Psoas muscle (tissue), 7 donors: ENCODE measurements at regions not wholly inside any gene's neighbourhood (a gene's known extent, or its start where the extent isn't known, plus 50 kb on each side); places are given as distances from the start of the nearest gene placed in this dataset.
A peak's percentile ranks its signal among the peaks of the same experiment; 100 is the strongest.

ENCODE experiments used
- ATAC-seq, 4 donors: fragments of 200-7000 bp; cut with Tn5 transposase; one replicate each; pipeline ENCODE4 v1.9.1; 2020; ENCODE audit warnings: moderate library complexity in 3 of 4, mild to moderate bottlenecking in 2 of 4
- DNase-seq, 2 donors: peaks; one replicate each; pipeline ENCODE4 v3.0.0-alpha.2; 2020
- H3K27ac ChIP-seq: fragments of 200-600 bp; one replicate; pipeline ENCODE4 v1.8.0; 2022
- H3K27me3 ChIP-seq, 3 donors: fragments of 200-600 bp in 1 of 3; one replicate each; pipeline versions ENCODE4 v1.6.1 to v1.8.0; 2013 to 2022; ENCODE audit warnings: low read length in 2 of 3, mild to moderate bottlenecking in 2 of 3, moderate library complexity in 1 of 3; ENCODE audit not compliant: insufficient read depth in 3 of 3
- H3K36me3 ChIP-seq, 2 donors: fragments of 200-600 bp in 1 of 2; one replicate each; pipeline versions ENCODE4 v1.6.1 to v1.8.0; 2013 to 2022; ENCODE audit warnings: low read depth in 1 of 2, mild to moderate bottlenecking in 1 of 2, moderate library complexity in 1 of 2; ENCODE audit not compliant: insufficient read depth in 1 of 2
- H3K4me1 ChIP-seq: fragments of 200-600 bp; one replicate; pipeline ENCODE4 v1.8.0; 2022
- H3K4me3 ChIP-seq: fragments of 200-600 bp; one replicate; pipeline ENCODE4 v1.8.0; 2022; ENCODE audit warnings: mild to moderate bottlenecking
- H3K9me3 ChIP-seq: fragments of 200-600 bp; one replicate; pipeline ENCODE4 v1.8.0; 2022
- WGBS, 3 donors: extraction: QIAGEN DNeasy Blood & Tissue Kit; methylation state at CpG; one replicate each; pipeline versions ENCODE4 v1.1.6 to v1.1.7; 2013; 5-methylcytosine and 5-hydroxymethylcytosine counted together
- intact Hi-C, 2 donors: fragments of 100-400 bp; cut with DNase I; formaldehyde crosslinking; loops; one replicate each; pipeline versions ENCODE4 v1.11.0 to v1.14.2; 2022
- TF ChIP-seq, protein P1 (sequence below): fragments of 200-600 bp; IDR thresholded peaks from one replicate; pipeline ENCODE4 v1.8.0; 2022; ENCODE audit warnings: antibody characterized with exemption
- donor health status: healthy with polysubstance abuse.
- donor health status: DM: no; HTN: no; CAD: no; lungs with moderate emphysema.
- donor health status: Bipolar disorder and iron deficiency.
- donor health status: healthy.
- donor health status: DM: yes; HTN: yes; CAD: no.
- donor health status: DM: no; HTN: no; CAD: no.
- donor health status: DM: yes; HTN: yes; CAD: no.

DNA sequence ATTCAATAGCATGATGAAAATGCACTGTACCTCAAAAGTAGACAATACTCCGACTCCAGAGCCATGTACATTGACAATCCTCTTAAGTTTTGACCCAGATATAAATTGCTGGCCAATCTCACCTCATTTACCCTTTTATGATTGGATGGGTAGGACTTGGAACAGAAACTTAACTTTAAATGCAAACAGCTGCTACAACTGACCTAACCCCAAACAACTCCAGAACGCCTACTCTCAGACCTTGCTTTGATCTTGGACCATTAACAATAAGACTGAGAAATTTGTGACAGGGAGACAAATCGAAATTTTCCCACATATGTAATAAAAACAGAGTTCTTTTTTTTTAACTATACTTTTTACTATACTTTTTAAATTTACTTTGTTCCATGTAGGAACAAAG, 200.5 kb upstream of the MCHR2 start:
- Histone ChIP-seq H3K4me1 (no peaks in the 10 kb centered on the region), H3K9me3 (no peaks in the 10 kb centered on the region), H3K4me3 (no peak overlapping the region), H3K27me3 (peaks cover 0 to 1% (median 0%) of the 10 kb centered on the region in 3 donors), H3K36me3 (no peaks in the 10 kb centered on the region), H3K27ac (no peak overlapping the region)
- intact Hi-C loops = no loop called here
- ATAC-seq (no peak), DNase-seq (no peak)
- TF ChIP-seq, protein P1, sequence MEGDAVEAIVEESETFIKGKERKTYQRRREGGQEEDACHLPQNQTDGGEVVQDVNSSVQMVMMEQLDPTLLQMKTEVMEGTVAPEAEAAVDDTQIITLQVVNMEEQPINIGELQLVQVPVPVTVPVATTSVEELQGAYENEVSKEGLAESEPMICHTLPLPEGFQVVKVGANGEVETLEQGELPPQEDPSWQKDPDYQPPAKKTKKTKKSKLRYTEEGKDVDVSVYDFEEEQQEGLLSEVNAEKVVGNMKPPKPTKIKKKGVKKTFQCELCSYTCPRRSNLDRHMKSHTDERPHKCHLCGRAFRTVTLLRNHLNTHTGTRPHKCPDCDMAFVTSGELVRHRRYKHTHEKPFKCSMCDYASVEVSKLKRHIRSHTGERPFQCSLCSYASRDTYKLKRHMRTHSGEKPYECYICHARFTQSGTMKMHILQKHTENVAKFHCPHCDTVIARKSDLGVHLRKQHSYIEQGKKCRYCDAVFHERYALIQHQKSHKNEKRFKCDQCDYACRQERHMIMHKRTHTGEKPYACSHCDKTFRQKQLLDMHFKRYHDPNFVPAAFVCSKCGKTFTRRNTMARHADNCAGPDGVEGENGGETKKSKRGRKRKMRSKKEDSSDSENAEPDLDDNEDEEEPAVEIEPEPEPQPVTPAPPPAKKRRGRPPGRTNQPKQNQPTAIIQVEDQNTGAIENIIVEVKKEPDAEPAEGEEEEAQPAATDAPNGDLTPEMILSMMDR = no peak
- WGBS, 3 donors = 38 to 52% (median 42%) methylated on average over 3 of the region's 3 CpGs

DNA sequence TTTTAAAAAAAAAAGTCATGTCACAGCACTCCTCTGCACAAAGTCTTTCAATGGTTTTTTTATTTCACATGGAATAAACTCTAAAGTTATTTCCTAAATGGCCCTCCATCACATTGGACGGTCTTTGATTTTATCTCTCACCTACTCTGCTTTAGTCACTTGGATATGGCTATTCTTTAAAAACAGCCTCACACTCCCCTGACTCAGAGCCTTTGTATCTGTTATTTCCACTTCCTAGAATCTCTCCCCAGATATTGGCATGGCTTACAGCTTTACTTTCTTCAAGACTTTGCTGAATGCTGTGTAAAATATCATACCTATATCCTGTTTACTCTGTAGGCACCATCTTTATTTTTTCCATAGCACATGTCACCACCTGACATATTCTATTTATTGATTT, 194.7 kb upstream of the MCHR2 start:
- no peaks in the 10 kb centered on the region for H3K4me1 ChIP-seq
- no peak overlapping the region for H3K27ac ChIP-seq
- WGBS, 3 donors = 92 to 97% (median 95%) methylated on average over 1 of the region's 1 CpG
- intact Hi-C loops = no loop called here
- H3K27me3 ChIP-seq = peaks cover 0 to 1% (median 0%) of the 10 kb centered on the region in 3 donors
- TF ChIP-seq, protein P1 = no peak
- H3K9me3 ChIP-seq = no peaks in the 10 kb centered on the region
- no peaks in the 10 kb centered on the region for H3K36me3 ChIP-seq
- ATAC-seq (no peak), DNase-seq (no peak)
- no peak overlapping the region for H3K4me3 ChIP-seq

DNA sequence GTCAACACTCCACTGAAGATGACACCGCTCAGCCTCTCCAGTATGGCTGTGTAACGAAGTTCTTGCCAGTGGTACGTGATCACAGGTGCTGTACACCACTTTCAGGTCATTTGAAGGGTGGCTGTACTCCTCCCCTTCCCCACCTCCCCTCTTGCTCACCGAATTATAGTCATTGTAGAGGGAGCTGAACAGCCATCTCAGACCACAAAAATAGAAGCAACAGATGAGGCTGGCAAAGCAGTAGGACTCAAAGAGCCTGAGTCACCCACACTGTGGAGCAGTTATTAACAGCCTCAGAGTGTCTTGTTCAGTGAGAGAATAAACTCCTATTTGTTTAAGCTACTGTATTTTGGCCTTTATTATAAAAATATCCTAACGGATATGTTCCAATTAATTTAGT, 192.5 kb upstream of the MCHR2 start:
- Histone ChIP-seq H3K4me1 (no peaks in the 10 kb centered on the region), H3K27ac (peak overlapping the region; percentile 62), H3K9me3 (no peaks in the 10 kb centered on the region), H3K36me3 (no peaks in the 10 kb centered on the region), H3K4me3 (no peak overlapping the region), H3K27me3 (peaks cover 0 to 1% (median 0%) of the 10 kb centered on the region in 3 donors)
- ATAC-seq = peak; percentile 66 to 94 (median 90)
- WGBS, 3 donors = 47 to 63% (median 57%) methylated on average over 5 of the region's 5 CpGs
- intact Hi-C loops = no loop called here
- TF ChIP-seq, protein P1 = no peak
- peak in 1 of 2 donors; percentile 31 for DNase-seq

DNA sequence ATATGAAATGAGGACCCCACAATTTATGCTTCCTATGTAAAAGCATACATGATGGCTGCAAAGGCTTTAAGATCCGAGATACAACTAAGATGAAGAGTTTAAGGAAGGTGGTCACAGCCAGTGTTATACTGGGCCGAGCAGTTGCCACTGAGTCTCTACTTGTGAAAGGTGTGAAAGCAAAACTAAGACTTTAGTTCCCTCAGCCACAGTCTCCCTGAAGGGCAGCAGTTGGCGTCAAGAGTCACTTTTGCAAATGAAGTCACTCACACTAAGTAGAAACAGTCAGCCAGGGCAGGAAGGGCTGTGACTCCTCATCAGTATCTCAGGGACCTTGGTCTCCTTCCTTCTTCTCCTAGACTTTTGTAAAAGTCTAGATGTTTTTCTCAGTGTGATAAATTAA, 191.6 kb upstream of the MCHR2 start:
- TF ChIP-seq, protein P1 = no peak
- Histone ChIP-seq H3K4me1 (no peaks in the 10 kb centered on the region), H3K4me3 (no peak overlapping the region), H3K36me3 (no peaks in the 10 kb centered on the region), H3K27me3 (no peaks in the 10 kb centered on the region), H3K9me3 (no peaks in the 10 kb centered on the region), H3K27ac (no peak overlapping the region)
- WGBS, 3 donors = 75 to 90% (median 82%) methylated on average over 3 of the region's 3 CpGs
- ATAC-seq (no peak), DNase-seq (no peak)
- intact Hi-C loops = no loop called here

DNA sequence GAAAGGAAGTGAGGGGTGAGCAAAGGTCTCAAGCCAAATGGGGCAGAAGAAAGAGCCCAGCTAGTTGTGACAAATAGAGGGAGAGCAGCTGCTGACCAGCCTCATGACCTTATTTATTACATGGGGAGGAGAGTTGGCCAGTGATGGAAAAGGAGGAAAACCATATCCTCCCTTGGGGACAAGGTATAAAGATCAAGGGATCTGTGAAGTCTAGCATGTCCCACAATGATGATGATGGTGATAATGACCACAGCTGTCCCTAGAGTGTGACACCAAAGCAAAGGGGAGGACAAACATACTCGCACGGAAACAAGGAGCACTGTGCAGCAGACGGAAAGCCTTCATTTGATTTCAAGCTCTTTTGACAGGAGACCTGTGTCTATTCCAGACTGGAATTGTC, 190.4 kb upstream of the MCHR2 start:
- Histone ChIP-seq H3K4me1 (no peaks in the 10 kb centered on the region), H3K27ac (no peak overlapping the region), H3K27me3 (no peaks in the 10 kb centered on the region), H3K9me3 (no peaks in the 10 kb centered on the region), H3K36me3 (no peaks in the 10 kb centered on the region), H3K4me3 (no peak overlapping the region)
- TF ChIP-seq, protein P1 = no peak
- 46 to 58% (median 52%) methylated on average over 3 of the region's 3 CpGs for WGBS, 3 donors
- DNase-seq (no peak), ATAC-seq (no peak)
- intact Hi-C loops = no loop called here
